Heart left ventricle (tissue), 13 donors: ENCODE measurements at regions not wholly inside any gene's neighbourhood (a gene's known extent, or its start where the extent isn't known, plus 50 kb on each side); places are given as distances from the start of the nearest gene placed in this dataset.

ENCODE experiments used
- POLR2A ChIP-seq, 2 donors: fragments of 450-650 bp; IDR thresholded peaks; one replicate each; pipeline ENCODE4 v1.6.1; 2017; ENCODE audit warnings: antibody characterized with exemption in 2 of 2, mild to moderate bottlenecking in 2 of 2, moderate library complexity in 2 of 2
- TF ChIP-seq, protein P1 (sequence below), 12 donors: fragments of 200-600 bp; sonication (generic) in 4 of 12; IDR thresholded peaks; one replicate each; pipeline versions ENCODE4 v1.5.0 to v1.8.0; 2018 to 2022; ENCODE audit warnings: antibody characterized with exemption in 12 of 12, mild to moderate bottlenecking in 5 of 12
- donor health status: ischemic (EF 13 %, LVEDD 7.1; RV severe dilation, severe dysfunction).
- donor health status: DM: no; HTN: yes; CAD: no.
- donor health status: DM: no; HTN: no; CAD: no.
- donor health status: ischemic (EF 25% LVEDD 6.9; RV normal size, moderate dysfunction).
- donor health status: ischemic (EF 25% LVEDD 5.7; RV mildly dilated, moderate dysfunction).
- donor health status: ischemic (EF 35%, LVEDD 5.7; RV mildly dilated, moderate dysfunction).
- donor health status: nonischemic (EF 11% LVEDD 7.7; RV severe dilation, severe dysfunction).
- donor health status: DM: yes; HTN: yes; CAD: no.
- donor health status: PGD.
- donor health status: ischemic (EF 29% LVEDD 5.4; RV normal size, mild dysfunction).
- donor health status: nonischemic (EF 23%, LVEDD 6.1; RV moderate dilation, normal function).

DNA sequence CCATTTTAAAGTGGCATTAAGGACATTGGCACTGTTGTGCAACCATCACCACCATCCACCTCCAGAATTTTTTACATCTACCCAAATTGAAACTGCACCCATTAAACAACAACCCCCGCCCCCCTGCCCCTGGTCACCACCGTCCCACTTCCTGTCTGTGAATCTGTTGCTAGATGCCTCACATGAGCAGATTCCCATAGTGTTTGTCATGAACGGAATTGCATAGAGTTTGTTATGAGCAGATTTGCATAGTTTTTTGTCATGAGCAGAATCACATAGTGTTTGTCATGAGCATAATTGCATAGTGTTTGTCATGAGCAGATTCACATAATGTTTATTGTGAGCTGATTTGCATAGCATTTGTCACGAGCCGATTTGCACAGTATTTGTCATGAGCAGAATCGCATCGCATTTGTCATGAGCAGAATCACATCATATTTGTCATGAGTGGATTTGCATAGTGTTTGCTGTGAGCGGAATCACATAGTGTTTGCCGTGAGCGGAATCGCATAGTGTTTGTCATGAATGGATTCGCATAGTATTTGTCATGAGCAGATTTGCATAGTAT is 54.0 kb upstream of the GTF3A start:
- TF ChIP-seq, protein P1, sequence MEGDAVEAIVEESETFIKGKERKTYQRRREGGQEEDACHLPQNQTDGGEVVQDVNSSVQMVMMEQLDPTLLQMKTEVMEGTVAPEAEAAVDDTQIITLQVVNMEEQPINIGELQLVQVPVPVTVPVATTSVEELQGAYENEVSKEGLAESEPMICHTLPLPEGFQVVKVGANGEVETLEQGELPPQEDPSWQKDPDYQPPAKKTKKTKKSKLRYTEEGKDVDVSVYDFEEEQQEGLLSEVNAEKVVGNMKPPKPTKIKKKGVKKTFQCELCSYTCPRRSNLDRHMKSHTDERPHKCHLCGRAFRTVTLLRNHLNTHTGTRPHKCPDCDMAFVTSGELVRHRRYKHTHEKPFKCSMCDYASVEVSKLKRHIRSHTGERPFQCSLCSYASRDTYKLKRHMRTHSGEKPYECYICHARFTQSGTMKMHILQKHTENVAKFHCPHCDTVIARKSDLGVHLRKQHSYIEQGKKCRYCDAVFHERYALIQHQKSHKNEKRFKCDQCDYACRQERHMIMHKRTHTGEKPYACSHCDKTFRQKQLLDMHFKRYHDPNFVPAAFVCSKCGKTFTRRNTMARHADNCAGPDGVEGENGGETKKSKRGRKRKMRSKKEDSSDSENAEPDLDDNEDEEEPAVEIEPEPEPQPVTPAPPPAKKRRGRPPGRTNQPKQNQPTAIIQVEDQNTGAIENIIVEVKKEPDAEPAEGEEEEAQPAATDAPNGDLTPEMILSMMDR (IDR thresholded peaks at IDR 0.05) = no peak
- TF ChIP-seq POLR2A (IDR thresholded peaks at IDR 0.05) = no peak
